Activated T-cell treated with anti-CD3 and anti-CD28 coated beads, Interleukin-2, amount 50 U/mL, for 24 hours (primary cell): ENCODE measurements at regions not wholly inside any gene's neighbourhood (a gene's known extent, or its start where the extent isn't known, plus 50 kb on each side); places are given as distances from the start of the nearest gene placed in this dataset.

Source experiments
- DNase-seq: peaks from one replicate; pipeline ENCODE4 v3.0.0-alpha.2; 2020
- H3K27ac Mint-ChIP-seq: 2 replicates; pipeline ENCODE4 v1.8.0; 2020; ENCODE audit warnings: mild to moderate bottlenecking, mixed read lengths
- H3K27me3 Mint-ChIP-seq: 2 replicates; pipeline ENCODE4 v1.8.0; 2020; ENCODE audit warnings: mixed read lengths
- H3K36me3 Mint-ChIP-seq: 2 replicates; pipeline ENCODE4 v1.8.0; 2020; ENCODE audit warnings: low read depth, mixed read lengths
- H3K4me1 Mint-ChIP-seq: 2 replicates; pipeline ENCODE4 v1.8.0; 2020; ENCODE audit warnings: low read depth, mixed read lengths
- H3K4me3 Mint-ChIP-seq: 2 replicates; pipeline ENCODE4 v1.8.0; 2020; ENCODE audit warnings: mild to moderate bottlenecking, moderate library complexity, mixed read lengths
- H3K9me3 Mint-ChIP-seq: 2 replicates; pipeline ENCODE4 v1.8.0; 2020; ENCODE audit warnings: mixed read lengths

- no peaks in the 10 kb centered on the region for H3K27me3 Mint-ChIP-seq
- H3K36me3 Mint-ChIP-seq, result no peaks in the 10 kb centered on the region
- H3K9me3 Mint-ChIP-seq, result peaks cover 12% of the 10 kb centered on the region
- H3K4me3 Mint-ChIP-seq, result no peak overlapping the region
- DNase-seq, result no peak
- no peak overlapping the region for H3K27ac Mint-ChIP-seq
- no peaks in the 10 kb centered on the region for H3K4me1 Mint-ChIP-seq
These were observed 153.1 kb downstream of the PCDH17 start for GRCh38 chr13:57784633-57785032.

GRCh38 chr13:57787058-57787791 lies 155.7 kb downstream of the PCDH17 start:
- Mint-ChIP-seq H3K9me3 (peaks cover 18% of the 10 kb centered on the region), H3K4me3 (no peak overlapping the region), H3K27me3 (no peaks in the 10 kb centered on the region), H3K36me3 (no peaks in the 10 kb centered on the region), H3K27ac (no peak overlapping the region), H3K4me1 (no peaks in the 10 kb centered on the region)
- no peak for DNase-seq

- Mint-ChIP-seq H3K4me1 (no peaks in the 10 kb centered on the region), H3K27ac (no peak overlapping the region), H3K4me3 (no peak overlapping the region), H3K27me3 (no peaks in the 10 kb centered on the region), H3K9me3 (peaks cover 9% of the 10 kb centered on the region), H3K36me3 (no peaks in the 10 kb centered on the region)
- no peak for DNase-seq
These were observed 168.1 kb downstream of the PCDH17 start for GRCh38 chr13:57799624-57800023.

- peaks cover 12% of the 10 kb centered on the region for H3K9me3 Mint-ChIP-seq
- H3K27me3 Mint-ChIP-seq, result no peaks in the 10 kb centered on the region
- H3K27ac Mint-ChIP-seq, result no peak overlapping the region
- no peaks in the 10 kb centered on the region for H3K36me3 Mint-ChIP-seq
- DNase-seq, result no peak
- no peaks in the 10 kb centered on the region for H3K4me1 Mint-ChIP-seq
- H3K4me3 Mint-ChIP-seq, result no peak overlapping the region
These were observed 182.1 kb downstream of the PCDH17 start for GRCh38 chr13:57813651-57814050.

GRCh38 chr13:57815600-57815999 lies 184.1 kb downstream of the PCDH17 start:
- H3K27ac Mint-ChIP-seq, result no peak overlapping the region
- no peak for DNase-seq
- peaks cover 16% of the 10 kb centered on the region for H3K9me3 Mint-ChIP-seq
- H3K27me3 Mint-ChIP-seq, result no peaks in the 10 kb centered on the region
- no peaks in the 10 kb centered on the region for H3K36me3 Mint-ChIP-seq
- no peaks in the 10 kb centered on the region for H3K4me1 Mint-ChIP-seq
- H3K4me3 Mint-ChIP-seq, result no peak overlapping the region

- peaks cover 15% of the 10 kb centered on the region for H3K9me3 Mint-ChIP-seq
- DNase-seq, result no peak
- no peak overlapping the region for H3K27ac Mint-ChIP-seq
- no peaks in the 10 kb centered on the region for H3K36me3 Mint-ChIP-seq
- H3K4me3 Mint-ChIP-seq, result no peak overlapping the region
- no peaks in the 10 kb centered on the region for H3K27me3 Mint-ChIP-seq
- no peaks in the 10 kb centered on the region for H3K4me1 Mint-ChIP-seq
These were observed 189.4 kb downstream of the PCDH17 start for GRCh38 chr13:57820924-57821323.

- Mint-ChIP-seq H3K9me3 (peaks cover 13% of the 10 kb centered on the region), H3K4me3 (no peak overlapping the region), H3K27me3 (no peaks in the 10 kb centered on the region), H3K36me3 (no peaks in the 10 kb centered on the region), H3K27ac (no peak overlapping the region), H3K4me1 (no peaks in the 10 kb centered on the region)
- DNase-seq, result no peak
These were observed 192.2 kb downstream of the PCDH17 start for GRCh38 chr13:57823704-57824103.

- Mint-ChIP-seq H3K27ac (no peak overlapping the region), H3K27me3 (no peaks in the 10 kb centered on the region), H3K9me3 (peaks cover 13% of the 10 kb centered on the region), H3K36me3 (no peaks in the 10 kb centered on the region), H3K4me3 (no peak overlapping the region), H3K4me1 (no peaks in the 10 kb centered on the region)
- no peak for DNase-seq
These were observed 192.6 kb downstream of the PCDH17 start for GRCh38 chr13:57824121-57824520.

GRCh38 chr13:57825066-57825465 lies 193.5 kb downstream of the PCDH17 start:
- Mint-ChIP-seq H3K9me3 (peaks cover 14% of the 10 kb centered on the region), H3K4me3 (no peak overlapping the region), H3K27me3 (no peaks in the 10 kb centered on the region), H3K27ac (no peak overlapping the region), H3K4me1 (no peaks in the 10 kb centered on the region), H3K36me3 (no peaks in the 10 kb centered on the region)
- no peak for DNase-seq

GRCh38 chr13:57829496-57829895 lies 198.0 kb downstream of the PCDH17 start:
- Mint-ChIP-seq H3K36me3 (no peaks in the 10 kb centered on the region), H3K9me3 (peaks cover 6% of the 10 kb centered on the region), H3K4me1 (no peaks in the 10 kb centered on the region), H3K27ac (no peak overlapping the region), H3K27me3 (no peaks in the 10 kb centered on the region), H3K4me3 (no peak overlapping the region)
- DNase-seq, result no peak

- Mint-ChIP-seq H3K36me3 (no peaks in the 10 kb centered on the region), H3K27me3 (no peaks in the 10 kb centered on the region), H3K9me3 (peaks cover 9% of the 10 kb centered on the region), H3K4me3 (no peak overlapping the region), H3K27ac (no peak overlapping the region), H3K4me1 (no peaks in the 10 kb centered on the region)
- no peak for DNase-seq
These were observed 200.6 kb downstream of the PCDH17 start for GRCh38 chr13:57832187-57832586.

- Mint-ChIP-seq H3K27ac (no peak overlapping the region), H3K27me3 (no peaks in the 10 kb centered on the region), H3K36me3 (no peaks in the 10 kb centered on the region), H3K9me3 (peaks cover 11% of the 10 kb centered on the region), H3K4me1 (no peaks in the 10 kb centered on the region), H3K4me3 (no peak overlapping the region)
- DNase-seq, result no peak
These were observed 206.3 kb downstream of the PCDH17 start for GRCh38 chr13:57837801-57838200.

GRCh38 chr13:57843521-57843920 lies 212.0 kb downstream of the PCDH17 start:
- Mint-ChIP-seq H3K9me3 (peaks cover 21% of the 10 kb centered on the region), H3K4me3 (no peak overlapping the region), H3K27me3 (no peaks in the 10 kb centered on the region), H3K27ac (no peak overlapping the region), H3K36me3 (no peaks in the 10 kb centered on the region), H3K4me1 (no peaks in the 10 kb centered on the region)
- DNase-seq, result no peak

- Mint-ChIP-seq H3K36me3 (no peaks in the 10 kb centered on the region), H3K27me3 (no peaks in the 10 kb centered on the region), H3K4me3 (no peak overlapping the region), H3K27ac (no peak overlapping the region), H3K4me1 (no peaks in the 10 kb centered on the region), H3K9me3 (peaks cover 30% of the 10 kb centered on the region)
- no peak for DNase-seq
These were observed 215.1 kb downstream of the PCDH17 start for GRCh38 chr13:57846600-57847173.

- Mint-ChIP-seq H3K36me3 (no peaks in the 10 kb centered on the region), H3K4me1 (no peaks in the 10 kb centered on the region), H3K9me3 (no peaks in the 10 kb centered on the region), H3K27ac (no peak overlapping the region), H3K27me3 (no peaks in the 10 kb centered on the region), H3K4me3 (no peak overlapping the region)
- no peak for DNase-seq
These were observed 226.4 kb downstream of the PCDH17 start for GRCh38 chr13:57857945-57858344.
